HCT116 (cell line): ENCODE measurements at regions not wholly inside any gene's neighbourhood (a gene's known extent, or its start where the extent isn't known, plus 50 kb on each side); places are given as distances from the start of the nearest gene placed in this dataset.

Experiments used
- ATAC-seq: fragments of 200-7000 bp; cut with Tn5 transposase; 2 replicates; pipeline ENCODE4 v1.9.1; 2020; ENCODE audit warnings: mild to moderate bottlenecking, moderate library complexity
- BruUV-seq: library from RNA; stranded (reverse); fragments of 400-500 nt; replicated peaks from 2 replicates; lab custom pipeline; 2021; lab: Mats Ljungman, UMichigan
- CTCF ChIA-PET: fragments of 300-600 bp; sonication (Branson Sonifier 250); formaldehyde crosslinking; loops from one replicate; lab custom pipeline; 2021; ENCODE audit warnings: antibody characterized with exemption; lab: Charles Lee
- POLR2A ChIA-PET: fragments of 300-600, 350-600 bp; sonication (Branson Sonifier 250); formaldehyde crosslinking; loops from one replicate; lab custom pipeline; 2021; ENCODE audit warnings: antibody characterized with exemption; lab: Charles Lee
- RAD21 ChIA-PET, 2 experiments: fragments of 300-600 bp; sonication (Branson Sonifier 250); formaldehyde crosslinking; loops; one replicate each; lab custom pipeline; 2023; ENCODE audit warnings: low total read pairs in 2 of 2; ENCODE audit not compliant: uncharacterized antibody in 2 of 2, unreplicated experiment in 2 of 2, low non-redundant PET in 1 of 2; lab: Charles Lee
- DNase-seq: peaks from one replicate; pipeline ENCODE4 v3.0.0-alpha.2; 2010; ENCODE audit warnings: low read depth, low spot score
- H2AFZ ChIP-seq: fragments of 200-600 bp; shearing (Covaris generic), sonication (generic); 2 replicates; pipeline ENCODE4 v1.6.1; 2017; ENCODE audit warnings: low read depth, mixed run types, mixed read lengths, antibody characterized with exemption, low read length; ENCODE audit not compliant: poor library complexity, severe bottlenecking
- H3K27ac ChIP-seq: 2 replicates; pipeline ENCODE4 v1.5.1; 2012; ENCODE audit warnings: low read depth, low read length
- H3K27me3 ChIP-seq: fragments of 200-600 bp; sonication (generic); 2 replicates; pipeline ENCODE4 v1.6.1; 2016; ENCODE audit warnings: mixed run types, low read length, mixed read lengths; ENCODE audit not compliant: insufficient read depth
- H3K36me3 ChIP-seq, 2 experiments: fragments of 200-500 bp in 1 of 2; fragments of 200-600 bp in 1 of 2; sonication (Bioruptor generic) in 1 of 2; sonication (generic) in 1 of 2; 2 replicates each; pipeline versions ENCODE4 v1.5.1 to v1.6.1; 2014 to 2016; ENCODE audit warnings: low read length in 2 of 2, inconsistent platforms in 1 of 2, mixed read lengths in 1 of 2, mixed run types in 1 of 2; ENCODE audit not compliant: insufficient read depth in 2 of 2, control insufficient read depth in 1 of 2
- H3K4me1 ChIP-seq, 2 experiments: fragments of 200-600 bp in 1 of 2; sonication (generic) in 1 of 2; 2 replicates each; pipeline versions ENCODE4 v1.5.1 to v1.6.1; 2012 to 2017; ENCODE audit warnings: low read length in 2 of 2, inconsistent platforms in 1 of 2, mild to moderate bottlenecking in 1 of 2, mixed read lengths in 1 of 2, mixed run types in 1 of 2, moderate library complexity in 1 of 2; ENCODE audit not compliant: insufficient read depth in 2 of 2, control insufficient read depth in 1 of 2
- H3K4me2 ChIP-seq: fragments of 200-600 bp; sonication (generic); 2 replicates; pipeline ENCODE4 v1.6.1; 2017; ENCODE audit warnings: mixed run types, low read length, mixed read lengths
- H3K4me3 ChIP-seq, 2 experiments: fragments of 200-600 bp in 1 of 2; sonication (generic) in 1 of 2; replicated peaks in 1 of 2; 2 replicates each; pipeline ENCODE4 v1.5.1; 2011 to 2016; ENCODE audit warnings: low read length in 2 of 2, control low read depth in 1 of 2, low read depth in 1 of 2, mild to moderate bottlenecking in 1 of 2, mixed read lengths in 1 of 2, mixed run types in 1 of 2
- H3K79me2 ChIP-seq: fragments of 200-600 bp; sonication (generic); 2 replicates; pipeline ENCODE4 v1.6.1; 2017; ENCODE audit warnings: mild to moderate bottlenecking, mixed run types, low read length, moderate library complexity, mixed read lengths; ENCODE audit not compliant: insufficient read depth
- H3K9ac ChIP-seq: fragments of 200-600 bp; sonication (generic); 2 replicates; pipeline ENCODE4 v1.6.1; 2016; ENCODE audit warnings: low read length, mixed read lengths
- H3K9me2 ChIP-seq: fragments of 200-600 bp; sonication (generic), shearing (Covaris generic); 2 replicates; pipeline ENCODE4 v1.6.1; 2017; ENCODE audit warnings: mixed run types, mild to moderate bottlenecking, moderate library complexity; ENCODE audit not compliant: insufficient read depth
- H3K9me3 ChIP-seq, 2 experiments: fragments of 200-500 bp in 1 of 2; fragments of 200-600 bp in 1 of 2; sonication (Bioruptor generic) in 1 of 2; sonication (generic) in 1 of 2; 2 replicates each; pipeline ENCODE4 v1.6.1; 2014 to 2017; ENCODE audit warnings: low read length in 2 of 2, mixed read lengths in 2 of 2, inconsistent platforms in 1 of 2, low read depth in 1 of 2, mild to moderate bottlenecking in 1 of 2, mixed run types in 1 of 2, moderate library complexity in 1 of 2; ENCODE audit not compliant: control insufficient read depth in 1 of 2, insufficient read depth in 1 of 2
- H4K20me1 ChIP-seq: fragments of 200-600 bp; sonication (generic), shearing (Covaris generic); 2 replicates; pipeline ENCODE4 v1.6.1; 2017; ENCODE audit warnings: mixed run types, mild to moderate bottlenecking, moderate library complexity; ENCODE audit not compliant: insufficient read depth
- ATF3 ChIP-seq: IDR thresholded peaks from 2 replicates; pipeline ENCODE4 v1.6.1; 2012
- CBX3 ChIP-seq: IDR thresholded peaks from 2 replicates; pipeline ENCODE4 v1.6.1; 2012; ENCODE audit warnings: low read depth
- CEBPB ChIP-seq: IDR thresholded peaks from 2 replicates; pipeline ENCODE4 v1.6.1; 2012; ENCODE audit warnings: low read depth
- ELF1 ChIP-seq: IDR thresholded peaks from 2 replicates; pipeline ENCODE4 v1.6.1; 2012; ENCODE audit warnings: low read depth, borderline replicate concordance
- EZH2 ChIP-seq: fragments of 200-600 bp; sonication (generic); IDR thresholded peaks from 2 replicates; pipeline ENCODE4 v1.6.1; 2017; ENCODE audit warnings: antibody characterized with exemption, mixed run types
- FOSL1 ChIP-seq: IDR thresholded peaks from 2 replicates; pipeline ENCODE4 v1.6.1; 2012; ENCODE audit warnings: low read depth
- JUND ChIP-seq: IDR thresholded peaks from 2 replicates; pipeline ENCODE4 v1.6.1; 2012
- MAX ChIP-seq: IDR thresholded peaks from 2 replicates; pipeline ENCODE4 v1.6.1; 2012
- POLR2A ChIP-seq: IDR thresholded peaks from 2 replicates; pipeline ENCODE4 v1.7.0; 2011; ENCODE audit warnings: borderline replicate concordance; ENCODE audit not compliant: insufficient read depth, insufficient read length; ENCODE audit errors: extremely low read depth
- POLR2AphosphoS5 ChIP-seq: IDR thresholded peaks from 2 replicates; pipeline ENCODE4 v1.6.1; 2011; ENCODE audit warnings: mild to moderate bottlenecking, low read depth, low read length, moderate library complexity
- RAD21 ChIP-seq: IDR thresholded peaks from 2 replicates; pipeline ENCODE4 v1.6.1; 2012; ENCODE audit warnings: low read depth, mild to moderate bottlenecking
- SIN3A ChIP-seq: IDR thresholded peaks from 2 replicates; pipeline ENCODE4 v1.6.1; 2012; ENCODE audit warnings: low read depth
- SP1 ChIP-seq: IDR thresholded peaks from 2 replicates; pipeline ENCODE4 v1.6.1; 2012; ENCODE audit warnings: low read depth
- SRF ChIP-seq: IDR thresholded peaks from 2 replicates; pipeline ENCODE4 v1.6.1; 2012; ENCODE audit warnings: low read depth
- TCF7L2 ChIP-seq: IDR thresholded peaks from 2 replicates; pipeline ENCODE4 v1.7.0; 2011; ENCODE audit warnings: borderline replicate concordance, inconsistent platforms; ENCODE audit not compliant: insufficient read depth, insufficient read length; ENCODE audit errors: extremely low read depth
- YY1 ChIP-seq: IDR thresholded peaks from 2 replicates; pipeline ENCODE4 v1.6.1; 2011; ENCODE audit warnings: low read length, low read depth, moderate library complexity, mild to moderate bottlenecking; ENCODE audit not compliant: insufficient replicate concordance; ENCODE audit errors: extremely low read depth
- intact Hi-C: fragments of 100-400 bp; cut with micrococcal nuclease; formaldehyde crosslinking; loops from 2 replicates; pipeline ENCODE4 v1.10.0; 2022
- TF ChIP-seq, protein P1 (sequence below): IDR thresholded peaks from 2 replicates; pipeline ENCODE4 v1.6.1; 2012; ENCODE audit warnings: low read depth
- TF ChIP-seq, protein P2 (sequence below), 3 experiments: fragments of 200-600 bp in 1 of 3; sonication (generic) in 1 of 3; IDR thresholded peaks in 2 of 3; conservative IDR thresholded peaks in 1 of 3; 2 replicates each; pipeline ENCODE4 v1.5.1; 2012 to 2017; ENCODE audit warnings: low read depth in 2 of 3, low read length in 2 of 3, antibody characterized with exemption in 1 of 3, borderline replicate concordance in 1 of 3, control low read depth in 1 of 3, mild to moderate bottlenecking in 1 of 3, mixed read lengths in 1 of 3, mixed run types in 1 of 3, moderate library complexity in 1 of 3; ENCODE audit not compliant: insufficient read depth in 1 of 3
- TF ChIP-seq, protein P3 (sequence below): IDR thresholded peaks from 2 replicates; pipeline ENCODE4 v1.6.1; 2011; ENCODE audit warnings: mild to moderate bottlenecking, low read length, moderate library complexity; ENCODE audit not compliant: insufficient replicate concordance; ENCODE audit errors: extremely low read depth

GRCh38 chr3:6098516-6099157 lies 762.3 kb upstream of the GRM7 start:
- intact Hi-C loops: no loop called here
- no peak overlapping the region for H3K9ac ChIP-seq
- ChIA-PET CTCF (no interaction called here), RAD21 (no interaction called here), POLR2A (no interaction called here)
- H3K4me2 ChIP-seq: no peak overlapping the region
- no peaks in the 10 kb centered on the region for H3K27me3 ChIP-seq
- H3K27ac ChIP-seq: no peak overlapping the region
- no peak overlapping the region for H3K4me3 ChIP-seq
- no peak for DNase-seq
- H2AFZ ChIP-seq: no peak overlapping the region
- no peaks in the 10 kb centered on the region for H3K79me2 ChIP-seq
- no TSS peak for BruUV-seq
- no peaks in the 10 kb centered on the region for H4K20me1 ChIP-seq
- H3K36me3 ChIP-seq: no peaks in the 10 kb centered on the region
- no peaks in the 10 kb centered on the region for H3K9me2 ChIP-seq
- H3K4me1 ChIP-seq: no peaks in the 10 kb centered on the region
- no peaks in the 10 kb centered on the region for H3K9me3 ChIP-seq
- TF ChIP-seq, protein P1, sequence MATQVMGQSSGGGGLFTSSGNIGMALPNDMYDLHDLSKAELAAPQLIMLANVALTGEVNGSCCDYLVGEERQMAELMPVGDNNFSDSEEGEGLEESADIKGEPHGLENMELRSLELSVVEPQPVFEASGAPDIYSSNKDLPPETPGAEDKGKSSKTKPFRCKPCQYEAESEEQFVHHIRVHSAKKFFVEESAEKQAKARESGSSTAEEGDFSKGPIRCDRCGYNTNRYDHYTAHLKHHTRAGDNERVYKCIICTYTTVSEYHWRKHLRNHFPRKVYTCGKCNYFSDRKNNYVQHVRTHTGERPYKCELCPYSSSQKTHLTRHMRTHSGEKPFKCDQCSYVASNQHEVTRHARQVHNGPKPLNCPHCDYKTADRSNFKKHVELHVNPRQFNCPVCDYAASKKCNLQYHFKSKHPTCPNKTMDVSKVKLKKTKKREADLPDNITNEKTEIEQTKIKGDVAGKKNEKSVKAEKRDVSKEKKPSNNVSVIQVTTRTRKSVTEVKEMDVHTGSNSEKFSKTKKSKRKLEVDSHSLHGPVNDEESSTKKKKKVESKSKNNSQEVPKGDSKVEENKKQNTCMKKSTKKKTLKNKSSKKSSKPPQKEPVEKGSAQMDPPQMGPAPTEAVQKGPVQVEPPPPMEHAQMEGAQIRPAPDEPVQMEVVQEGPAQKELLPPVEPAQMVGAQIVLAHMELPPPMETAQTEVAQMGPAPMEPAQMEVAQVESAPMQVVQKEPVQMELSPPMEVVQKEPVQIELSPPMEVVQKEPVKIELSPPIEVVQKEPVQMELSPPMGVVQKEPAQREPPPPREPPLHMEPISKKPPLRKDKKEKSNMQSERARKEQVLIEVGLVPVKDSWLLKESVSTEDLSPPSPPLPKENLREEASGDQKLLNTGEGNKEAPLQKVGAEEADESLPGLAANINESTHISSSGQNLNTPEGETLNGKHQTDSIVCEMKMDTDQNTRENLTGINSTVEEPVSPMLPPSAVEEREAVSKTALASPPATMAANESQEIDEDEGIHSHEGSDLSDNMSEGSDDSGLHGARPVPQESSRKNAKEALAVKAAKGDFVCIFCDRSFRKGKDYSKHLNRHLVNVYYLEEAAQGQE: no peak
- TF ChIP-seq FOSL1: no peak
- no peak for TF ChIP-seq SIN3A
- no peak for TF ChIP-seq RAD21
- TF ChIP-seq EZH2: no peak
- TF ChIP-seq SRF: no peak
- TF ChIP-seq, protein P2, sequence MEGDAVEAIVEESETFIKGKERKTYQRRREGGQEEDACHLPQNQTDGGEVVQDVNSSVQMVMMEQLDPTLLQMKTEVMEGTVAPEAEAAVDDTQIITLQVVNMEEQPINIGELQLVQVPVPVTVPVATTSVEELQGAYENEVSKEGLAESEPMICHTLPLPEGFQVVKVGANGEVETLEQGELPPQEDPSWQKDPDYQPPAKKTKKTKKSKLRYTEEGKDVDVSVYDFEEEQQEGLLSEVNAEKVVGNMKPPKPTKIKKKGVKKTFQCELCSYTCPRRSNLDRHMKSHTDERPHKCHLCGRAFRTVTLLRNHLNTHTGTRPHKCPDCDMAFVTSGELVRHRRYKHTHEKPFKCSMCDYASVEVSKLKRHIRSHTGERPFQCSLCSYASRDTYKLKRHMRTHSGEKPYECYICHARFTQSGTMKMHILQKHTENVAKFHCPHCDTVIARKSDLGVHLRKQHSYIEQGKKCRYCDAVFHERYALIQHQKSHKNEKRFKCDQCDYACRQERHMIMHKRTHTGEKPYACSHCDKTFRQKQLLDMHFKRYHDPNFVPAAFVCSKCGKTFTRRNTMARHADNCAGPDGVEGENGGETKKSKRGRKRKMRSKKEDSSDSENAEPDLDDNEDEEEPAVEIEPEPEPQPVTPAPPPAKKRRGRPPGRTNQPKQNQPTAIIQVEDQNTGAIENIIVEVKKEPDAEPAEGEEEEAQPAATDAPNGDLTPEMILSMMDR (IDR thresholded peaks at IDR 0.05 in 2 of 3, conservative IDR thresholded peaks at IDR 0.05 in 1 of 3; ENCODE audit: borderline replicate concordance in 1 of 3, insufficient read depth in 1 of 3, low read depth in 2 of 3, low read length in 2 of 3): no peak
- no peak for TF ChIP-seq ATF3
- no peak for TF ChIP-seq POLR2A
- no peak for TF ChIP-seq MAX
- TF ChIP-seq, protein P3, sequence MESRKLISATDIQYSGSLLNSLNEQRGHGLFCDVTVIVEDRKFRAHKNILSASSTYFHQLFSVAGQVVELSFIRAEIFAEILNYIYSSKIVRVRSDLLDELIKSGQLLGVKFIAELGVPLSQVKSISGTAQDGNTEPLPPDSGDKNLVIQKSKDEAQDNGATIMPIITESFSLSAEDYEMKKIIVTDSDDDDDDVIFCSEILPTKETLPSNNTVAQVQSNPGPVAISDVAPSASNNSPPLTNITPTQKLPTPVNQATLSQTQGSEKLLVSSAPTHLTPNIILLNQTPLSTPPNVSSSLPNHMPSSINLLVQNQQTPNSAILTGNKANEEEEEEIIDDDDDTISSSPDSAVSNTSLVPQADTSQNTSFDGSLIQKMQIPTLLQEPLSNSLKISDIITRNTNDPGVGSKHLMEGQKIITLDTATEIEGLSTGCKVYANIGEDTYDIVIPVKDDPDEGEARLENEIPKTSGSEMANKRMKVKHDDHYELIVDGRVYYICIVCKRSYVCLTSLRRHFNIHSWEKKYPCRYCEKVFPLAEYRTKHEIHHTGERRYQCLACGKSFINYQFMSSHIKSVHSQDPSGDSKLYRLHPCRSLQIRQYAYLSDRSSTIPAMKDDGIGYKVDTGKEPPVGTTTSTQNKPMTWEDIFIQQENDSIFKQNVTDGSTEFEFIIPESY: no peak
- TF ChIP-seq POLR2AphosphoS5: no peak
- no peak for TF ChIP-seq SP1
- no peak for TF ChIP-seq CBX3
- no peak for TF ChIP-seq JUND
- TF ChIP-seq CEBPB: no peak
- TF ChIP-seq ELF1: no peak
- TF ChIP-seq YY1: no peak
- TF ChIP-seq TCF7L2: no peak
- no peak for ATAC-seq
